LNCaP clone FGC (cell line): ENCODE measurements at regions not wholly inside any gene's neighbourhood (a gene's known extent, or its start where the extent isn't known, plus 50 kb on each side); places are given as distances from the start of the nearest gene placed in this dataset.

Source experiments
- DNase-seq: peaks from one replicate; pipeline ENCODE4 v3.0.0-alpha.2; 2011; ENCODE audit warnings: low read depth
- H3K4me3 ChIP-seq: 2 replicates; pipeline ENCODE4 v1.5.1; 2011; ENCODE audit warnings: mild to moderate bottlenecking, low read depth, low read length, control low read depth
- CTCF ChIP-seq: IDR thresholded peaks from 2 replicates; pipeline ENCODE4 v1.5.1; 2012; ENCODE audit warnings: mild to moderate bottlenecking; ENCODE audit not compliant: control insufficient read depth, insufficient read depth; ENCODE audit errors: extremely low read depth

DNA sequence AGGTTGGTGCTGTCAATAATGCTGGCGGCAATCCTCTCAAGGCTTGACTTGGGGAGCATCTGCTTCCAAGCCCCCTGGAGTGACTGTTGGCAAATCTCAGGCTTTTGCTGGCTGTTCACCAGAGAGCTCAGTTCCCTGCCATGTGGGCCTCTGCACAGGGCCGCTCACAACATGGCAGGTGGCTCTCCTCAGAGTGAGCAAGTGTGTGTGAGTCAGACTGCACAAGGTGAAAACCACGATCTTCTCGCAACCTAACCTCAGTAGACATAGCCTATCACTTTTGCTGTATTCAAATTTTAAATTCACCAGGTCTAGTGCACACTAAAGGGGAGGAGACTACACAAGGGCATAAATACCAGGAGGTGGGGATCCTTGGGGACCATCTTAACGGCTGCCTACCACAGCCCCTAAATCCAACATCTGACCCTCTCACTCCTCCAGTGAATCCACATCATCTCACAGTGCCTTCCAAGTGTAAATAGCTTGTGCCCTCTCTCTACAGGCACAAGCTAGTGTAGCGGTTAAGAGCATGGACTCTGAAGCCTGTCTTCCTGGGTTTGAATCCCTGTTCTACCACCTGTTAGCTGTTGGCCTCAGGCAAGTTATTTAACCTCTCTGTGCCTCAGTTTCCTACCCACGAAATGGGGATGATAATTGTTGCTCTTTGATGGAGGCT, 187.7 kb upstream of the CXCR4 start:
- no peak overlapping the region for H3K4me3 ChIP-seq
- TF ChIP-seq CTCF = no peak
- DNase-seq = no peak

DNA sequence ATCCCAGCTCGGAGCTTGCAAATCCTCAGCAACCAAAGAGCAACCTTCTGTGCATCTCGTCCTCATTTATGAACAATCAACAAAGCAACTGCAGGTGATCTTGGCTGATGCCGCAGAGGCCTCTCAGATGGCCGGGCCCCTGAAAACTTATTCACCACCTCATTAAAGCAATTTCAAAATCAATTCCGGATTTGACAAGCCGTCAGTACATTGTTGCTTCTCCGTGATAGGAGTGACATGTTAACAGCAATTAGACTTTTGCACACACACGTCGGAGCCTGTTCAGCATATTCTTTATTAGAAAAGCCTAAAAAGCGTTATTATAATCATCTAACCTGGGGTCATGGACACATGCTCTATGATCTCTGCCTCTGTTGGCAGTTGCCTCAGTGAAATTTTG, 183.1 kb upstream of the CXCR4 start:
- no peak overlapping the region for H3K4me3 ChIP-seq
- TF ChIP-seq CTCF = no peak
- no peak for DNase-seq

GRCh38 chr2:136298631-136299030, 180.7 kb upstream of the CXCR4 start:
- no peak for TF ChIP-seq CTCF
- DNase-seq = no peak
- H3K4me3 ChIP-seq = no peak overlapping the region

DNA sequence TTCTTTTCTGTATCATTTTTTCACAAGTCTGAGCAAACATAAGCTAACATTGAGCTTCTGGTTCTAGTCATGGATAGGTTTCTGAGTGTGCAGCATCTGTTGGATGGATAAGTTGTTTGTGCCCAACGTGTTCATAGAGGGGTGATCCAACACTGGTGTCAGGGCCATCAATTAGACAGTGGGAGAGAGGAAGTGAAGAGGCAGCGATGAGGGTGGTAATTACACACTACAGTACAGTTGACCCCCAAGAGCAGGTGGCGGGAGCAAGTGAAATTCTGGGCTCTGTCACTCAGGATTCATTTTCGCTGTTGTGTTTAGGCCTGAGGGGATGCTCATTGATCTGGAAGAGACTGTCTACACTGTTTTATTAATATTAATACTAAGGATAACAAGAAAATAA, 180.0 kb upstream of the CXCR4 start:
- no peak for TF ChIP-seq CTCF
- DNase-seq = no peak
- no peak overlapping the region for H3K4me3 ChIP-seq

DNA sequence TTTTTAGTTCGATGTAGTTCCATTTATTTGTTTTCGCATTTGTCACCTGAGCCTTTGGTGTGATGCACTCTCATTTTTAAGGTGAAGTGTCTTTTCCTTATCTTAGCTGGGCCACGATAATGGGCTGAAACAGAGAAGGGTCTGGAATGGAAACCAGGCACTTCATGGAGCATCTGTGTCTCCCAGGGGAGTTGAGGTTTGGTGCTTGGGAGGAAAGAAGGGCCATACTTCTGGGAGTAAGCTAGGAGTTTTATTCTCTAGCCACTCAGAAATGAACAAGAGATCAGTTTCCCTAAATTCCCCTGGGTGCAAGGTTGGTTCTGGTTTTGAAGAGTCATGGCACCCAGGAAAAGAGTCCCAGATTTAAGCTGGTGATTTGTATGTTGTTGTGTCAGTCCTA, 179.4 kb upstream of the CXCR4 start:
- H3K4me3 ChIP-seq = no peak overlapping the region
- DNase-seq = no peak
- TF ChIP-seq CTCF = no peak

DNA sequence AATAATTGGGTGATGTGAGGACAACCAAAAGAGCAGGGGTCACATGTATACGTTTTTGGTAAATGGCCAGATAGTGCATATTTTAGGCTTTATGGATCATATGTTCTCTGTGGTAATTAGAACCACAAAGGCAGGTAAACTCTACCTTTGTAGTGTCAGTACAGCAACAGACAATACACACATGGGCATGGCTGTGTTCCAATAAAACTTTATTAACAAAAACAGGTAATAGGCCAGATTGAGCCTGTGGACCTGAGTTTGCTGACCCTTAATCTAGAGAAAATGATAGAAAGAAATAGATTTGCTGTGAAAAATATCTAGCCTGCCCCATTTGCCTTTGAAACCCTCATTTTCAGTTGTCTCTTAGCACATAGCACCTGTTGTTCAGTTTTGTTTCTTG, 177.2 kb upstream of the CXCR4 start:
- TF ChIP-seq CTCF = no peak
- no peak overlapping the region for H3K4me3 ChIP-seq
- no peak for DNase-seq

DNA sequence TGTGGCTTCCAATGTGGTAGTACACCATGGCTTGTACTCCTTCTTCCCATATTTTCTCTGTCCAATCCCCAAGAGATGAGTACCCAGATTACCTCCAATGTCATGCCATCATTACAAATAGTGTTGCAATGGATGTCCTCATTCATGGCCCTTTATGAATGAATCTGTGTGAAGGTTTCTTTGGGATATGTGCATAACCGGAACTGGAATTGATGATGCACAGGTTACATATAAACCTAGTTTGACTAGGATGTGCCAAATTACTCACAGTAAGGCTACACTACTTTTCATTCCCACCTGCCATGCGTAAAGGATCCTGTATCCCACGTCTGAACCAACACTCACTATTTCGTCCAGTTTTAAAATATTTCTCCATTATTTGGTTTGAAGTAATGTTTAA, 173.9 kb upstream of the CXCR4 start:
- DNase-seq = no peak

More for the DNA sequence above, 173.9 kb upstream of the CXCR4 start:
- H3K4me3 ChIP-seq = no peak overlapping the region
- no peak for TF ChIP-seq CTCF
